Heart left ventricle (tissue), 16 donors: ENCODE measurements at regions not wholly inside any gene's neighbourhood (a gene's known extent, or its start where the extent isn't known, plus 50 kb on each side); places are given as distances from the start of the nearest gene placed in this dataset.

Experiments used
- ATAC-seq, 4 donors: fragments of 200-7000 bp; cut with Tn5 transposase; one replicate each; pipeline ENCODE4 v1.9.1; 2020 to 2022; ENCODE audit warnings: moderate library complexity in 4 of 4, mild to moderate bottlenecking in 3 of 4, moderate number of reproducible peaks in 1 of 4
- DNase-seq, 5 donors: peaks; one replicate each; pipeline ENCODE4 v3.0.0-alpha.2; 2020
- H3K27ac ChIP-seq, 12 donors: fragments of 200-600 bp; sonication (generic) in 4 of 12; one replicate each; pipeline versions ENCODE4 v1.5.0 to v1.8.0; 2016 to 2022; ENCODE audit warnings: mild to moderate bottlenecking in 2 of 12
- H3K27me3 ChIP-seq, 9 donors: fragments of 200-600 bp; sonication (generic) in 2 of 9; one replicate each; pipeline versions ENCODE4 v1.5.1 to v1.8.0; 2016 to 2022; ENCODE audit warnings: mild to moderate bottlenecking in 3 of 9
- H3K36me3 ChIP-seq, 9 donors: fragments of 200-600 bp; sonication (generic) in 2 of 9; one replicate each; pipeline versions ENCODE4 v1.5.0 to v1.8.0; 2018 to 2022; ENCODE audit warnings: mild to moderate bottlenecking in 2 of 9
- H3K4me1 ChIP-seq, 12 donors: fragments of 200-600 bp; sonication (generic) in 4 of 12; one replicate each; pipeline versions ENCODE4 v1.5.0 to v1.8.0; 2016 to 2022; ENCODE audit warnings: mild to moderate bottlenecking in 3 of 12
- H3K4me3 ChIP-seq, 12 donors: fragments of 200-600 bp; sonication (generic) in 4 of 12; one replicate each; pipeline versions ENCODE4 v1.5.0 to v1.8.0; 2017 to 2022; ENCODE audit warnings: mild to moderate bottlenecking in 9 of 12, moderate library complexity in 4 of 12
- H3K9me3 ChIP-seq, 12 donors: fragments of 200-600 bp; sonication (generic) in 4 of 12; one replicate each; pipeline versions ENCODE4 v1.5.0 to v1.8.0; 2016 to 2022; ENCODE audit warnings: mild to moderate bottlenecking in 1 of 12
- POLR2A ChIP-seq, 2 donors: fragments of 450-650 bp; IDR thresholded peaks; one replicate each; pipeline ENCODE4 v1.6.1; 2017; ENCODE audit warnings: antibody characterized with exemption in 2 of 2, mild to moderate bottlenecking in 2 of 2, moderate library complexity in 2 of 2
- WGBS, 4 donors: extraction: QIAGEN DNeasy Blood & Tissue Kit in 2 of 4; methylation state at CpG; one replicate each; pipeline versions ENCODE4 v1.1.5 to v1.1.7; 2013 to 2018; 5-methylcytosine and 5-hydroxymethylcytosine counted together
- intact Hi-C, 10 donors: fragments of 100-400 bp; cut with DNase I; formaldehyde crosslinking; loops; one replicate each; pipeline versions ENCODE4 v1.11.1 to v1.14.2; 2022
- TF ChIP-seq, protein P1 (sequence below), 12 donors: fragments of 200-600 bp; sonication (generic) in 4 of 12; IDR thresholded peaks; one replicate each; pipeline versions ENCODE4 v1.5.0 to v1.8.0; 2018 to 2022; ENCODE audit warnings: antibody characterized with exemption in 12 of 12, mild to moderate bottlenecking in 5 of 12
- donor health status: ischemic (EF 13 %, LVEDD 7.1; RV severe dilation, severe dysfunction).
- donor health status: healthy with polysubstance abuse.
- donor health status: DM: no; HTN: yes; CAD: no.
- donor health status: DM: no; HTN: no; CAD: no.
- donor health status: ischemic (EF 25% LVEDD 6.9; RV normal size, moderate dysfunction).
- donor health status: ischemic (EF 25% LVEDD 5.7; RV mildly dilated, moderate dysfunction).
- donor health status: healthy.
- donor health status: DM: yes; HTN: yes; CAD: no.
- donor health status: ischemic (EF 35%, LVEDD 5.7; RV mildly dilated, moderate dysfunction).
- donor health status: nonischemic (EF 11% LVEDD 7.7; RV severe dilation, severe dysfunction).
- donor health status: DM: yes; HTN: yes; CAD: no.
- donor health status: PGD.
- donor health status: ischemic (EF 29% LVEDD 5.4; RV normal size, mild dysfunction).
- donor health status: nonischemic (EF 23%, LVEDD 6.1; RV moderate dilation, normal function).

DNA sequence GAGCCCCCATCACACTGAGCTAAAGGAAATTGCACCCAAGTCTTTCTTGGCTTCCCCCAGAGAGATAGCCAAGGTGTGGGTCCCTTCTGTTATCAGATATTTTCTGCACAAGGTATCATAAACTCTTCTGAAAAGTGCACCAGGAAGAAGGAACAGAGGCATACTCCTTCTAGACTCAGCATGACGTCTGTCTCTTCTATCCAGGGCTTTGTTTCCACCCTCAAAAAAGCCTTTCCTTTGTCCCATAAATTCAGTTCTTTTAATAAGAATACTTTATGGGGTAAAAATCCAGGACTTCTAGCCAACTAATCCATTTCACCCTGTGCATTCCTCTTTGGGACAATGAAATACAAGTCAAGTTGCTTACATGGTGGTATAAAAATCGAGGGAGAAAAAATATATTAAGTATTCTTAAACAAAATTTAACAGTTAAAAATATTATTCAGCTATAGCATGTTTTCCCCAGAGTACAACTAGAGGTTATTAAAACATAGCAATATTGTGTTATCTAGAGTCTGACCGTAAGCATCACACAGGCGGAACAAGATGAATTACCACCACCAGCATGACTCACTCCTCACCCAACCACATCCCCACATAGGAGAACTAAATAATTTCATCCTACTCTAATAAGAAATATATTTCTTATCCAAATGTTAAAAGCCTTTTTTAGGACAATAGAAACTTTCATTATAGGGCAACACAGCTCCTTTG lies 79.9 kb upstream of the GPC6 start:
- Histone ChIP-seq H3K27me3 (no peaks in the 10 kb centered on the region), H3K36me3 (no peaks in the 10 kb centered on the region), H3K4me1 (peaks cover 0 to 8% (median 0%) of the 10 kb centered on the region in 12 donors), H3K27ac (no peak overlapping the region), H3K9me3 (no peaks in the 10 kb centered on the region), H3K4me3 (no peak overlapping the region)
- DNase-seq (no peak), ATAC-seq (no peak)
- intact Hi-C loops = no loop called here
- 47 to 65% (median 57%) methylated on average over 4 of the region's 4 CpGs for WGBS, 4 donors
- TF ChIP-seq, protein P1, sequence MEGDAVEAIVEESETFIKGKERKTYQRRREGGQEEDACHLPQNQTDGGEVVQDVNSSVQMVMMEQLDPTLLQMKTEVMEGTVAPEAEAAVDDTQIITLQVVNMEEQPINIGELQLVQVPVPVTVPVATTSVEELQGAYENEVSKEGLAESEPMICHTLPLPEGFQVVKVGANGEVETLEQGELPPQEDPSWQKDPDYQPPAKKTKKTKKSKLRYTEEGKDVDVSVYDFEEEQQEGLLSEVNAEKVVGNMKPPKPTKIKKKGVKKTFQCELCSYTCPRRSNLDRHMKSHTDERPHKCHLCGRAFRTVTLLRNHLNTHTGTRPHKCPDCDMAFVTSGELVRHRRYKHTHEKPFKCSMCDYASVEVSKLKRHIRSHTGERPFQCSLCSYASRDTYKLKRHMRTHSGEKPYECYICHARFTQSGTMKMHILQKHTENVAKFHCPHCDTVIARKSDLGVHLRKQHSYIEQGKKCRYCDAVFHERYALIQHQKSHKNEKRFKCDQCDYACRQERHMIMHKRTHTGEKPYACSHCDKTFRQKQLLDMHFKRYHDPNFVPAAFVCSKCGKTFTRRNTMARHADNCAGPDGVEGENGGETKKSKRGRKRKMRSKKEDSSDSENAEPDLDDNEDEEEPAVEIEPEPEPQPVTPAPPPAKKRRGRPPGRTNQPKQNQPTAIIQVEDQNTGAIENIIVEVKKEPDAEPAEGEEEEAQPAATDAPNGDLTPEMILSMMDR (IDR thresholded peaks at IDR 0.05) = no peak
- TF ChIP-seq POLR2A (IDR thresholded peaks at IDR 0.05) = no peak

DNA sequence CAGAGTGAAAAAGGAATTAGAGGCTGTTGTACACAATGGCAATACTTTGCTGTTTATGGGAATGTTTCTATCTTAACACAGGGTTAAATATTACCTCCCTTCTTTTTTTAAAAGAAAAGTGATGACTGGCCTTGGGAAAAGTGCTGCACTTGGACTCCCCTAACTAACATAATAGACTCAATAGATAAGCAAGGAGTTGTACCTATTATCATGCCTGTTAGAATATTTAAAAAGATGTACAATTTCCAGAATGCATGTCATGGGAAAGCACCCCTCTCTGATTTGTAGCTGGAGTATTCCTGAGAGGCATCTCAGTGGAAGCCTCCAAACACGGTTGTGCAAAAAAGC lies 79.3 kb upstream of the GPC6 start:
- 38 to 67% (median 61%) methylated on average over 1 of the region's 1 CpG for WGBS, 4 donors

DNA sequence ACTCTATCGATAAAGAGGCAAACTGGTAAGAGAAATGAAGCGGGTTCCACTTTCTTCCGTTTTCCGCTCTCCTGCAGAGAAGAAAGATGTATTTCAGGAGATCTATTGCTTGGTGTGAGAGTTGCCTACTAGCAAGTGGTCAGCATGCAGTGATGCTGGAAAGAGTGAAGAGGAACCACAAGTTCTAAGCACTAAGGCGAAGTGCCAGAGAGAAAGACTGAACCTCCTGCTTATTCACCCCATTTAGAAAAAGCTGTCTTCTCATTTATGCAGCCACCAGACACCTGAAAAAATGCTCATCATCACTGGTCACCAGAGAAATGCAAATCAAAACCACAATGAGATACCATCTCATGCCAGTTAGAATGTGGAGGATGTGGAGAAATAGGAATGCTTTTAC lies 78.7 kb upstream of the GPC6 start:
- no peak for ATAC-seq
- TF ChIP-seq POLR2A (IDR thresholded peaks at IDR 0.05) = no peak
- TF ChIP-seq, protein P1 (IDR thresholded peaks at IDR 0.05) = no peak
- intact Hi-C loops = no loop called here
- Histone ChIP-seq H3K4me1 (peaks cover 0 to 9% (median 0%) of the 10 kb centered on the region in 12 donors), H3K36me3 (no peaks in the 10 kb centered on the region), H3K27ac (no peak overlapping the region), H3K27me3 (no peaks in the 10 kb centered on the region), H3K9me3 (no peaks in the 10 kb centered on the region), H3K4me3 (no peak overlapping the region)
- WGBS, 4 donors = 91 to 96% (median 95%) methylated on average over 5 of the region's 5 CpGs
- no peak for DNase-seq

More for the DNA sequence above, 79.3 kb upstream of the GPC6 start:
- Histone ChIP-seq H3K27ac (no peak overlapping the region), H3K4me1 (peaks cover 0 to 9% (median 0%) of the 10 kb centered on the region in 12 donors), H3K36me3 (no peaks in the 10 kb centered on the region), H3K27me3 (no peaks in the 10 kb centered on the region), H3K4me3 (no peak overlapping the region), H3K9me3 (no peaks in the 10 kb centered on the region)
- intact Hi-C loops = no loop called here
- TF ChIP-seq, protein P1 (IDR thresholded peaks at IDR 0.05) = no peak
- TF ChIP-seq POLR2A (IDR thresholded peaks at IDR 0.05) = no peak
- DNase-seq = no peak
- no peak for ATAC-seq

DNA sequence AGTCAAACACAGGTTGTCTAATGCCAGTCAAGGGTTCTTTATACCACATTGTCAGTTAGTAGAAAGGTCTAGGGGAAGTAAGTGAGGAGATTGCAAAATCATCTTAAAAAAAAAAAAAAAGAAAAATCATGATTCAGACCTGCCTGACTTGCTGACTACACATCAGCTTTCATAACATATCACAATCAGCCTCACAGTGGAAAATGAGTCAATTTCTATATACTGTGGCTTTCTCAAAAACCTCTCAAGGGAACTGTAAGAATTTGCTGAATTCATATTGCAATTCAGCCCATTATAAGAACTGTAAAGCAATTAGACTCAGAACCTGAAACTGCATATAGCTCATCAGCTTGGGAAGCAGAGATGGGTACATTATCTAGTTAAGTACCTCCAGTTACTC lies 75.3 kb upstream of the GPC6 start:
- no peak for DNase-seq
- peaks cover 0 to 9% (median 0%) of the 10 kb centered on the region in 12 donors for H3K4me1 ChIP-seq
- no peak overlapping the region for H3K4me3 ChIP-seq
- peak in 1 of 4 donors; percentile 53 for ATAC-seq
- no peaks in the 10 kb centered on the region for H3K27me3 ChIP-seq
- intact Hi-C loops = no loop called here
- H3K9me3 ChIP-seq = no peaks in the 10 kb centered on the region
- H3K27ac ChIP-seq = no peak overlapping the region
- TF ChIP-seq, protein P1 (IDR thresholded peaks at IDR 0.05) = no peak
- no peak for TF ChIP-seq POLR2A (IDR thresholded peaks at IDR 0.05)
- no peaks in the 10 kb centered on the region for H3K36me3 ChIP-seq
